HEK293T (cell line): ENCODE measurements at regions not wholly inside any gene's neighbourhood (a gene's known extent, or its start where the extent isn't known, plus 50 kb on each side); places are given as distances from the start of the nearest gene placed in this dataset.
A peak's percentile ranks its signal among the peaks of the same experiment; 100 is the strongest.
"Not testable (repeated sequence)": the region's sequence is repeated elsewhere in the genome, so short reads cannot be mapped to it uniquely, and the experiment has no call there.

Experiments
- CTCF ChIA-PET: fragments of 350-600 bp; formaldehyde crosslinking; extraction: SDS; loops from one replicate; lab custom pipeline; 2021; ENCODE audit warnings: antibody characterized with exemption, inconsistent platforms; lab: Yijun Ruan, JAX
- POLR2A ChIA-PET: fragments of 350-600 bp; formaldehyde crosslinking; extraction: SDS; loops from one replicate; lab custom pipeline; 2020; ENCODE audit warnings: antibody characterized with exemption, inconsistent platforms; lab: Yijun Ruan, JAX
- DNase-seq: peaks from one replicate; pipeline ENCODE4 v3.0.0; 2012; ENCODE audit warnings: mixed read lengths; ENCODE audit errors: extremely low spot score
- ARNT ChIP-seq: fragments of 450-650 bp; IDR thresholded peaks from 2 replicates; pipeline ENCODE4 v1.6.1; 2017; ENCODE audit warnings: mild to moderate bottlenecking
- BHLHE40 ChIP-seq: fragments of 450-650 bp; IDR thresholded peaks from 2 replicates; pipeline ENCODE4 v1.6.1; 2016; ENCODE audit warnings: mild to moderate bottlenecking, moderate library complexity, borderline replicate concordance
- CTBP1 ChIP-seq: fragments of 450-650 bp; IDR thresholded peaks from 2 replicates; pipeline ENCODE4 v1.6.1; 2016; ENCODE audit warnings: borderline replicate concordance
- ELF4 ChIP-seq: fragments of 450-650 bp; IDR thresholded peaks from 2 replicates; pipeline ENCODE4 v1.6.1; 2017; ENCODE audit warnings: antibody characterized with exemption
- FOXA1 ChIP-seq: fragments of 450-650 bp; IDR thresholded peaks from 2 replicates; pipeline ENCODE4 v1.6.1; 2016; ENCODE audit warnings: mild to moderate bottlenecking
- FOXK2 ChIP-seq: fragments of 450-650 bp; IDR thresholded peaks from 2 replicates; pipeline ENCODE4 v1.6.1; 2016; ENCODE audit warnings: mild to moderate bottlenecking
- FOXM1 ChIP-seq: fragments of 450-650 bp; IDR thresholded peaks from 2 replicates; pipeline ENCODE4 v1.6.1; 2017; ENCODE audit warnings: mild to moderate bottlenecking, borderline replicate concordance
- HDGF ChIP-seq: fragments of 450-650 bp; IDR thresholded peaks from 2 replicates; pipeline ENCODE4 v1.6.1; 2017; ENCODE audit warnings: antibody characterized with exemption, borderline replicate concordance
- L3MBTL2 ChIP-seq: fragments of 450-650 bp; conservative IDR thresholded peaks from 2 replicates; pipeline ENCODE4 v1.6.1; 2016; ENCODE audit warnings: mild to moderate bottlenecking
- LEF1 ChIP-seq: fragments of 450-650 bp; IDR thresholded peaks from 2 replicates; pipeline ENCODE4 v1.6.1; 2017; ENCODE audit warnings: mild to moderate bottlenecking, borderline replicate concordance
- NFRKB ChIP-seq: fragments of 450-650 bp; IDR thresholded peaks from 2 replicates; pipeline ENCODE4 v1.6.1; 2016; ENCODE audit warnings: mild to moderate bottlenecking, moderate library complexity
- PKNOX1 ChIP-seq: fragments of 450-650 bp; IDR thresholded peaks from 2 replicates; pipeline ENCODE4 v1.6.1; 2016
- SP1 ChIP-seq: fragments of 450-650 bp; IDR thresholded peaks from 2 replicates; pipeline ENCODE4 v1.6.1; 2017
- SUZ12 ChIP-seq: fragments of 450-650 bp; IDR thresholded peaks from 2 replicates; pipeline ENCODE4 v1.6.1; 2016; ENCODE audit warnings: mild to moderate bottlenecking
- TARDBP ChIP-seq: fragments of 450-650 bp; IDR thresholded peaks from 2 replicates; pipeline ENCODE4 v1.6.1; 2016
- ZNF384 ChIP-seq: fragments of 450-650 bp; IDR thresholded peaks from 2 replicates; pipeline ENCODE4 v1.6.1; 2016

- CTCF ChIA-PET: no interaction called here
- POLR2A ChIA-PET: no interaction called here
Measured at GRCh38 chr2:129827311-129828090, 152.0 kb upstream of the RAB6C start.

DNA sequence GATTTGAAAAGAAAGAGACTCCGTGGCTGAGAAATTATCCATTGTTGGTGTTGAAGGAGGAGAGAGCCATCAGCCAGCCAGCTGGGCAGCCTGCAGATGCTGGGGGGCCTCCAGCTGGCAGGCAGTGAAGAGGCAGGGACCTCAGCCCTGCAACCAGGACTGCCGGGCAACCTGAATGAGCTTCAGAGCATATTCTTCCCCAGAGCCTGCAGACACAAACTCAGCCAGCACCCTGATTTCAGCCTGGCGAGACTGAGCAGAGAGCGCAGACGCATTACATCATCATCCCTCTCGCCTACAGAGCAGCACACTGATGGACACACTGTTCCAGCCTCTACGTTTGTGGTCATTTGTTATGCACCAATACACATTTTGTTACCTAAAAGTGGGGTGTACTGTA lies 150.7 kb upstream of the RAB6C start:
- ChIA-PET CTCF (no interaction called here), POLR2A (no interaction called here)
- TF ChIP-seq PKNOX1: no peak
- TF ChIP-seq HDGF: no peak
- TF ChIP-seq SP1: no peak
- no peak for TF ChIP-seq ZNF384
- TF ChIP-seq ARNT: no peak
- TF ChIP-seq SUZ12: no peak
- TF ChIP-seq L3MBTL2: no peak
- TF ChIP-seq CTBP1: no peak
- no peak for TF ChIP-seq FOXM1
- TF ChIP-seq FOXA1: no peak
- no peak for TF ChIP-seq NFRKB
- TF ChIP-seq BHLHE40: no peak
- no peak for TF ChIP-seq FOXK2
- TF ChIP-seq ELF4: no peak
- TF ChIP-seq TARDBP: no peak
- no peak for TF ChIP-seq LEF1
- DNase-seq: no peak

More at GRCh38 chr2:129827311-129828090, 152.0 kb upstream of the RAB6C start:
- DNase-seq: no peak
- TF ChIP-seq L3MBTL2 (no peak), FOXA1 (no peak), SUZ12 (no peak), TARDBP (no peak), ELF4 (no peak), PKNOX1 (no peak), FOXM1 (no peak), SP1 (no peak)

DNA sequence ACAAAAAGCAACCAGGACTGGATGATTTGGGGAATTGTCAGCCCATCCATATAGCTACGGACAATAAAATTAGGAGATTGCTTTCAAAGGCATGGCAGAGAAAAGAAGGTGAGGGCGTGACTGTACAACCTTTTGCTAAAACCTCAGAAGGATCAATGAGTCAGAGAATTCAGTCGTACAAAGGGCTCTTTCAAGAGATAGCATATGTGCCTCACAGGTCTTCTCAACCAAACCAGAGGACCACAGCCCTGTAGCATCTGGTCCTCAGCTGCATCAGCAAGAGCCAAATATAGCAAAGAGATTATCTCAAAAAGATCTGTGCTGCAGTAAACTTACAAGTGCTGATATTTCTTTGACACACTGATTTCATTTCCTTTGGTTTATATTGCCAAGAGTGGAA lies 149.9 kb upstream of the RAB6C start:
- POLR2A ChIA-PET: no interaction called here
- CTCF ChIA-PET: no interaction called here
- no peak for DNase-seq
- TF ChIP-seq ZNF384 (no peak), BHLHE40 (no peak)

DNA sequence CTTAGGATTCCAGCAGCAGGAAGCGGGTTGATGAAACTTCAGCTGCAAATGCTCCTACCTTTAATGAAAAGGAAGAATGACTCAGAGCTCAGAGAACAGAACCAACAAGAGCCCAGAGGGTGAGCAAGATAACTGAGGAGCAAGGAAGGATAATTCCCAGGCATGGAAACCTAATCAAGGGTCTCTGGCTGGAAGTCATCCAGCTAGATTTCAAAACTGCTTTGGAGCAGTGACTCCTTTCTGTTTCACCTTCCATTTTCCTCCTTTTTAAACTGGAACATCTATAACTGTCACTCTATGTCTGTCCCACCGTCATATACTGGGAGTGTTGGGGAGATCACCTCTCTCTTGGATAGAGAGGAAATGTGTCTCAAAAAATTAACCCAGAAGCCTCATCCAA lies 148.4 kb upstream of the RAB6C start:
- no peak for TF ChIP-seq PKNOX1
- TF ChIP-seq L3MBTL2: no peak
- TF ChIP-seq BHLHE40: no peak
- no peak for TF ChIP-seq ARNT
- TF ChIP-seq ZNF384: no peak
- TF ChIP-seq TARDBP: no peak
- no peak for TF ChIP-seq CTBP1
- TF ChIP-seq FOXA1: no peak
- no peak for TF ChIP-seq LEF1
- no peak for TF ChIP-seq FOXK2
- no peak for TF ChIP-seq HDGF
- no peak for TF ChIP-seq ELF4
- TF ChIP-seq NFRKB: no peak
- no peak for TF ChIP-seq SUZ12
- ChIA-PET POLR2A (no interaction called here), CTCF (no interaction called here)
- DNase-seq: no peak

- CTCF ChIA-PET, POLR2A ChIA-PET, DNase-seq: not testable (repeated sequence)
Measured at GRCh38 chr2:129833465-129833864, 146.0 kb upstream of the RAB6C start.

DNA sequence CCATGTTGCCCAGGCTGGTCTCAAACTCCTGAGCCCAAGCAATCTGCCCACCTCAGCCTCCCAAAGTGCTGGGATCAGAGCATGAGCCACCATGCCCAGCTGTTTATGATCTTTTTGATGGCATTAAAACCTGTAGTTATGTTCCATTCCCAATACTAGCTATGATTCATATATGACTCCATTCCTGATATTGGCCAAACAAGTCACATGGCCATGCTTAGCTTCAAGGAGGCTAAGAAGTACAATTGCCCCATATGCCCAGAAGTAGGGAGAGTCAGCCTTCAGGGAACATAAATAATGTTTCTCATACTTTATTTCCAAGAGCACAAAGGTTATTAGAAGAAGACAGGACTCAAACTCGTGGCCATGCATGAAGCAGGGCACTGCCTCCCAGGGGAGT lies 132.4 kb upstream of the RAB6C start:
- ChIA-PET CTCF (no interaction called here), POLR2A (no interaction called here)
- no peak for DNase-seq
- TF ChIP-seq LEF1: no peak
- TF ChIP-seq ZNF384: no peak
- no peak for TF ChIP-seq TARDBP
- TF ChIP-seq FOXK2: no peak
- TF ChIP-seq L3MBTL2: no peak

GRCh38 chr2:129849559-129850160 lies 129.8 kb upstream of the RAB6C start:
- peak; percentile 42 for DNase-seq
- no peak for TF ChIP-seq NFRKB
- TF ChIP-seq ELF4: no peak
- TF ChIP-seq CTBP1: no peak
- no peak for TF ChIP-seq FOXK2
- no peak for TF ChIP-seq FOXA1
- TF ChIP-seq LEF1: no peak
- no peak for TF ChIP-seq SP1
- TF ChIP-seq BHLHE40: no peak
- TF ChIP-seq ZNF384: no peak
- TF ChIP-seq PKNOX1: no peak
- no peak for TF ChIP-seq ARNT
- TF ChIP-seq HDGF: no peak
- TF ChIP-seq L3MBTL2: no peak
- no peak for TF ChIP-seq FOXM1
- no peak for TF ChIP-seq SUZ12
- no peak for TF ChIP-seq TARDBP
- CTCF ChIA-PET: no interaction called here
- POLR2A ChIA-PET: no interaction called here
